ENCODE measurements at regions not wholly inside any gene's neighbourhood (a gene's known extent, or its start where the extent isn't known, plus 50 kb on each side); places are given as distances from the start of the nearest gene placed in this dataset.

GRCh38 chr3:187855131-187855530 lies 109.9 kb upstream of the BCL6 start:
- H3K4me3 ChIP-seq (ENCODE audit: low read depth, low read length, poor library complexity, severe bottlenecking), result no peak overlapping the region
- intact Hi-C loops (cut with micrococcal nuclease; ENCODE audit: unreplicated experiment), result no loop called here
- no TSS peak for BruUV-seq (replicated peaks)
- no peak for DNase-seq (ENCODE audit: low spot score)
- CTCF ChIA-PET (ENCODE audit: unreplicated experiment), result no interaction called here
- H4K20me1 ChIP-seq (ENCODE audit: insufficient read depth, low read length), result no peaks in the 10 kb centered on the region
- H3K4me2 ChIP-seq (ENCODE audit: low read length), result no peak overlapping the region
- no peaks in the 10 kb centered on the region for H3K9me2 ChIP-seq (ENCODE audit: insufficient read depth, low read length)
- no peak overlapping the region for H3K27ac ChIP-seq (ENCODE audit: low read depth, low read length, poor library complexity, severe bottlenecking)
- peaks cover 20% of the 10 kb centered on the region; the same call in 1 of the 2 replicates for H3K9me3 ChIP-seq (ENCODE audit: low read length)
- TF ChIP-seq CTCF (conservative IDR thresholded peaks at IDR 0.05; ENCODE audit: low read length) (no peak), EZH2phosphoT487 (IDR thresholded peaks at IDR 0.05; ENCODE audit: borderline replicate concordance, low read depth, low read length) (no peak)
- no peaks in the 10 kb centered on the region for H3K79me2 ChIP-seq (ENCODE audit: insufficient read depth, low read depth, low read length)
- H2AFZ ChIP-seq (ENCODE audit: low read length), result no peak overlapping the region
- no peaks in the 10 kb centered on the region for H3K4me1 ChIP-seq (ENCODE audit: insufficient read depth, low read length, poor library complexity, severe bottlenecking)
- POLR2A ChIA-PET, result interaction anchor here (0.6 kb wide), 1 partner anchor 7 kb away, joined by 3 read pairs; no protein-coding TSS in a partner anchor
- H3K36me3 ChIP-seq (ENCODE audit: insufficient read depth, low read length), result peaks cover 4% of the 10 kb centered on the region; the same call in 1 of the 2 replicates

GRCh38 chr3:187856555-187856954 lies 111.3 kb upstream of the BCL6 start:
- Histone ChIP-seq H3K4me2 (ENCODE audit: low read length) (no peak overlapping the region), H3K79me2 (ENCODE audit: insufficient read depth, low read depth, low read length) (no peaks in the 10 kb centered on the region), H3K9me2 (ENCODE audit: insufficient read depth, low read length) (no peaks in the 10 kb centered on the region), H2AFZ (ENCODE audit: low read length) (no peak overlapping the region), H3K9me3 (ENCODE audit: low read length) (peaks cover 21% of the 10 kb centered on the region; the same call in 1 of the 2 replicates), H3K4me1 (ENCODE audit: insufficient read depth, low read length, poor library complexity, severe bottlenecking) (no peaks in the 10 kb centered on the region), H3K36me3 (ENCODE audit: insufficient read depth, low read length) (peaks cover 4% of the 10 kb centered on the region; the same call in 1 of the 2 replicates), H3K4me3 (ENCODE audit: low read depth, low read length, poor library complexity, severe bottlenecking) (no peak overlapping the region), H4K20me1 (ENCODE audit: insufficient read depth, low read length) (no peaks in the 10 kb centered on the region), H3K27ac (ENCODE audit: low read depth, low read length, poor library complexity, severe bottlenecking) (no peak overlapping the region)
- POLR2A ChIA-PET, result interaction anchor here (0.7 kb wide), 1 partner anchor 195 kb away, joined by 7 read pairs; no protein-coding TSS in a partner anchor
- BruUV-seq (replicated peaks), result no TSS peak
- intact Hi-C loops (cut with micrococcal nuclease; ENCODE audit: unreplicated experiment), result no loop called here
- CTCF ChIA-PET (ENCODE audit: unreplicated experiment), result no interaction called here
- DNase-seq (ENCODE audit: low spot score), result no peak
- no peak for TF ChIP-seq CTCF (conservative IDR thresholded peaks at IDR 0.05; ENCODE audit: low read length)
- no peak for TF ChIP-seq EZH2phosphoT487 (IDR thresholded peaks at IDR 0.05; ENCODE audit: borderline replicate concordance, low read depth, low read length)

- TF ChIP-seq CTCF (conservative IDR thresholded peaks at IDR 0.05; ENCODE audit: low read length), result no peak
- TF ChIP-seq EZH2phosphoT487 (IDR thresholded peaks at IDR 0.05; ENCODE audit: borderline replicate concordance, low read depth, low read length), result no peak
- Histone ChIP-seq H3K79me2 (ENCODE audit: insufficient read depth, low read depth, low read length) (no peaks in the 10 kb centered on the region), H3K36me3 (ENCODE audit: insufficient read depth, low read length) (peaks cover under 1% of the 10 kb centered on the region; the same call in 1 of the 2 replicates), H3K27ac (ENCODE audit: low read depth, low read length, poor library complexity, severe bottlenecking) (no peak overlapping the region), H2AFZ (ENCODE audit: low read length) (no peak overlapping the region), H4K20me1 (ENCODE audit: insufficient read depth, low read length) (no peaks in the 10 kb centered on the region), H3K9me2 (ENCODE audit: insufficient read depth, low read length) (no peaks in the 10 kb centered on the region), H3K9me3 (ENCODE audit: low read length) (peaks cover 6% of the 10 kb centered on the region; the same call in 1 of the 2 replicates), H3K4me1 (ENCODE audit: insufficient read depth, low read length, poor library complexity, severe bottlenecking) (no peaks in the 10 kb centered on the region), H3K4me3 (ENCODE audit: low read depth, low read length, poor library complexity, severe bottlenecking) (no peak overlapping the region), H3K4me2 (ENCODE audit: low read length) (no peak overlapping the region)
- CTCF ChIA-PET (ENCODE audit: unreplicated experiment), result no interaction called here
- DNase-seq (ENCODE audit: low spot score), result no peak
- intact Hi-C loops (cut with micrococcal nuclease; ENCODE audit: unreplicated experiment), result no loop called here
- POLR2A ChIA-PET, result interaction anchor here (1.1 to 1.3 kb wide), 2 partner anchors 11 to 49 kb away, joined by 3 to 8 read pairs; no protein-coding TSS in a partner anchor
- BruUV-seq (replicated peaks), result no TSS peak
These were observed 112.8 kb upstream of the BCL6 start for GRCh38 chr3:187858041-187858440.
